NCI-H146 treated with DMSO at 0.1 percent for 48 hours (cell line): ENCODE measurements at regions not wholly inside any gene's neighbourhood (a gene's known extent, or its start where the extent isn't known, plus 50 kb on each side); places are given as distances from the start of the nearest gene placed in this dataset.
"Not testable (repeated sequence)": the region's sequence is repeated elsewhere in the genome, so short reads cannot be mapped to it uniquely, and the experiment has no call there.

Source experiments
- DNase-seq: peaks from one replicate; lab custom pipeline; 2025; ENCODE audit not compliant: unreplicated experiment; lab: John Stamatoyannopoulos, UW

- not testable (repeated sequence) for DNase-seq
Observed at GRCh38 chr20:5453316-5453715, 136.6 kb upstream of the PROKR2 start.

- DNase-seq: not testable (repeated sequence)
Observed at GRCh38 chr20:5452691-5453090, 135.9 kb upstream of the PROKR2 start.

DNA sequence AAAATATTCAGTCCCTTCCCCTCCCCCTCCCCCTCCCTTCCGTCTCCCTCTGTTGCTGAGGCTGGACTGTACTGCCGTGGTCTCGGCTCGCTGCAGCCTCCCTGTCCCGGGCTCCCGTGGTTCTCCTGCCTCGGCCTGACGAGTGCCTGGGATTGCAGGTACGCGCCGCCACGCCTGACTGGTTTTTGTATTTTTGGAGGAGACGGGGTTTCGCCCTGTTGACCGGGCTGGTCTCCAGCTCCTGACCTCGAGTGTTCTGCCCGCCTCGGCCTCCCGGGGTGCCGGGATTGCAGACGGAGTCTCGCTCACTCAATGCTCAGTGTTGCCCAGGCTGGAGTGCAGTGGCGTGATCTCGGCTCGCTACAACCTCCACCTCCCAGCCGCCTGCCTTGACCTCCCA lies 135.5 kb upstream of the PROKR2 start:
- not testable (repeated sequence) for DNase-seq

GRCh38 chr20:5451643-5452210 lies 135.0 kb upstream of the PROKR2 start:
- DNase-seq: no peak

- DNase-seq: no peak
Observed at GRCh38 chr20:5448449-5449118, 131.8 kb upstream of the PROKR2 start.

GRCh38 chr20:5447188-5447587 lies 130.4 kb upstream of the PROKR2 start:
- DNase-seq: no peak

DNA sequence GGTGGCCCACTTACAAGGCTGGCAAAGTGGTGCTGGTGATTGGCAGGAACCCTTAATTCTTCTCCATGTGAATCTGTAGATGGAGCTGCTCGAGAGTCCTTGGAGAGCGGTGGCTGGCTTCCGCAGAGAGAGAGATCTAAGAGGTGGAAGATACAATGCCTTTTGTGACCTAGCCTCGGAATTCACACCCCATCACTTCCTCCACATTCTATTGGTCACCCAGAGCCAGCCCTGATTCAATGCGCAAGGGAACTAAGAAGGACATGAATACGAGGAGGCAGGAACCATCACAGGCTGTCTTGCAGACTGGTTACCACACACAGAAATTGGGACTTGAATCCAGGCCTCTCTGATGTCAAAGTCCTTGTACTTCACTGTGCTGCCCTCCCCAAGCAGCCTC lies 128.9 kb upstream of the PROKR2 start:
- no peak for DNase-seq

- no peak for DNase-seq
Observed at GRCh38 chr20:5442101-5442500, 125.3 kb upstream of the PROKR2 start.

GRCh38 chr20:5434116-5434515 lies 117.4 kb upstream of the PROKR2 start:
- no peak for DNase-seq

DNA sequence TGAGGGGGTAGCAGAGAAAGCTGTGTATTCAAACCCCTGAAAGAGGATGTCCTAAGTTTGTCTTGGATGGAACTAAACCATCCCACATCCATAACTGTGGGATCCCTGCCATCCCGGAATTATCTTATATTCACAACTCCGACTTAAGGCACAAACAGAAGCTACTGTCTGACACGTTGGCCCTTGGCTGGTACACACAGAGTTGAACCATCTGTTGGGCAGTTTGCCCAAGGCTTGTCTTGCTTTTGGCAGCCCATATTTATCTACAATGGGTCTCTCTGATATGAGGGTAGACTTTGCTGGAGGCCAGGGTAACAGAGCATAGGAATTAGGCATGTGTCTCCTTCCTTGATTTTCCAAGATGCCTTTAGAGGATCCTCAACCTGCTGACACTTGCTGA lies 116.6 kb upstream of the PROKR2 start:
- no peak for DNase-seq

DNA sequence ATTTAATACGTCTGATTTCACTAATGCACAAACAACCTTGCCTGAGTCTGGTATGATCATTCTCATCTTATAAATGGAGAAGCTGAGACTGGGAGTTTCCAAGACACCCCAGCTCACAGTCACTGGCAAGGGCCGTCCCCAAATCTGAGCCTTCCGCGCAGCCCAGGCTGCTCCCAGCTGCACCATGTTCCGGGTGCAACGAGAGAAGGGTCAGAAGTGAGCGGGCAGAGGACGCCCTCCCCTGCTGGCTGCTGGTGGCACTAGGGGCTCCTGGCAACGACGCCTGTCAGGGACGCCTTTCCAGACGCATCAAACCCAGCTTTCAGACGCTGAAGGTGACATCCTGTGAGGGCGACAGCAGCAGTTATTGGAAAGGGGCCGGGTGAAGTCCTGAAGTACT lies 115.3 kb upstream of the PROKR2 start:
- no peak for DNase-seq

GRCh38 chr20:5430670-5431069 lies 113.9 kb upstream of the PROKR2 start:
- DNase-seq: no peak

GRCh38 chr20:5426026-5426425 lies 109.3 kb upstream of the PROKR2 start:
- DNase-seq: no peak

GRCh38 chr20:5416086-5416485 lies 99.3 kb upstream of the PROKR2 start:
- no peak for DNase-seq

DNA sequence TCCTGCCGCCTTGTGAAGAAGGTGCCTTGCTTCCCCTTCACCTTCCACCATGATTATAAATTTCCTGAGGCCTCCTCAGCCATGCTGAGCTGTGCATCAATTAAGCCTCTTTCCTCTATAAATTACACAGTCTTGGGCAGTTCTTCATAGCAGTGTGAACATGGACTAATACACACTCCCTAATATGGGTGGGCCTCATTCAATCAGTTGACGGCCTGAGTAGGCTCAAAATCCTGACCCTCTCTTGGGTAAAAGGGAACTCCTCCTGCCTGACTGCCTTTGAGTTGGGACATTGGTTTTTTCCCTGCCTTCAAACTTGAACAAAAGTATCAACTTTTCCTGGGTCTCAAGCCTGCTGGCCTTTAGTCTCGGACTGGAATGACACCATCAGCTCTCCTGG lies 96.6 kb upstream of the PROKR2 start:
- DNase-seq: no peak

- no peak for DNase-seq
Observed at GRCh38 chr20:5410470-5410869, 93.7 kb upstream of the PROKR2 start.

GRCh38 chr20:5402903-5403531 lies 86.3 kb upstream of the PROKR2 start:
- DNase-seq: no peak

DNA sequence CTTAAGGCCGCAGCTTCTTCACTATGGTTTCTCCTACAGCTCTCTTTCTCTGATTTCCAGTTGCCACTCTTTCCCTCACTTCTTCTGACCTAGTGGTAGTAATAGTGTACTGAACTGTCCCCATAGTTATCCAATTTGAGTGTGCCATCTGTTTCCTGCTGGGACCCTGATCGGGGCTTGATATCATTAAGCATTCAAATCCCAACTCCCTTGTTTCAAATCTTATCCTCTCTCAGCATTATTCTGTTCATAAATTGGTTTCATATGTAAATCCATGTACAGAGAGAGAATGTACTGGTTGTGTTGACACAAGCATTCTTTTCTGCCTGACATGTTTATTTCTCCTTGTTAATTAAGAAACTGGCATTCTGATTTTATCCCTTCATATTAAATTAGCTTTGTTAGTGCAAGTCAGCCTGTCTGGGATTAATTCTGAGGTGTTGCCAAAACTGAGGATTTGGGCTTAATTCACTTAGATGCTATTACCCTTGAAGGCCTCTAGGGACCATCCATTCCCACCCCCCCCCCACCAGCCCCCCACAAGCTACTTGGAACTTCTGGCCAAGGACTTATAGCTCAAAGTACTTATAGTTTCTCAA lies 84.6 kb upstream of the PROKR2 start:
- DNase-seq: no peak

- DNase-seq: no peak
Observed at GRCh38 chr20:5400164-5400762, 83.5 kb upstream of the PROKR2 start.

- DNase-seq: no peak
Observed at GRCh38 chr20:5397393-5397792, 80.6 kb upstream of the PROKR2 start.

DNA sequence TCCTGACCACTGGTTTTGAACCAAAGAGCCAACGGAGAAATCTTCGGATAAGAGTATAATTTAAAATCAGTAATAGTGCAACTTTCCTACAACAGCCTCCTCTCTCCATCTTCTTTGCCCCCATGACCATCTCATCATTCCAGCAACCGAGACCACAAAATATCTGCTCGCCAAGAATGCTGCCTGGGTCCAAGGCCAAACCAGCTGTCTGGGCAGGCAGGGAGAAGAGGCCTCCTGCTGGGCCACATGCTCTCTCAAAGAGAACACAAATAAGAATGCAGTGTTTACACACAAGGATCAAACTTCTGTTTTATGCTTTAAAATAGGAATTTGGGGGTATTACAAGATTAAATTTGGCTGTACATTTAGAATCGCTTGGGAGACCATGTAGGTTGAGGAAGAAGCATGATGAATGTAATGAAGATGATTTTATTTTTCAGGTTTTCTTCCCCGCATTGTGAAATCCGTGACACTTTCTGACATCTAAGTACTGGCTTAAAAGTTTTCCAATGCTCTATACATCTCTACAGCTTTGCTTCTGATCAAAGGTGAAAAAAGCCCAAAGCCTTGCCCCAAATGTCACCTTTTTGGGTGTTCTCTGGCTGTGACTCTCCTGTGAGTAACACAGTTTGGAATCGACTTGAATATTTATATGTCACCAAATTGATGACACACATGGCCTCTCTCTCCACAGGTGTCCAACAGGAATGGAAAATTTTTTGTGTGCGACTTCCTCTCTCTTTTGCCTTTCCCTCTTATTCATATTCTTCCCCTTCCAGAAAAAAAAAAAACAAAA lies 79.4 kb upstream of the PROKR2 start:
- DNase-seq: no peak
